ENCODE measurements at regions not wholly inside any gene's neighbourhood (a gene's known extent, or its start where the extent isn't known, plus 50 kb on each side); places are given as distances from the start of the nearest gene placed in this dataset.

- Mint-ChIP-seq H3K27ac (no peak overlapping the region), H3K4me1 (peaks cover 37% of the 10 kb centered on the region), H3K4me3 (no peak overlapping the region), H3K9me3 (peaks cover 18% of the 10 kb centered on the region), H3K27me3 (ENCODE audit: low read depth, poor library complexity) (peaks cover 16% of the 10 kb centered on the region), H3K36me3 (ENCODE audit: low read depth) (no peaks in the 10 kb centered on the region)
- no peak for TF ChIP-seq CTCF (IDR thresholded peaks at IDR 0.05)
- DNase-seq, result no peak
Observed at GRCh38 chr7:27427416-27427815, 184.8 kb downstream of the EVX1 start.

GRCh38 chr7:27430105-27430504 is 187.5 kb downstream of the EVX1 start:
- peaks cover 4% of the 10 kb centered on the region for H3K36me3 Mint-ChIP-seq (ENCODE audit: low read depth)
- H3K4me1 Mint-ChIP-seq, result peaks cover 40% of the 10 kb centered on the region
- no peak for DNase-seq
- H3K27me3 Mint-ChIP-seq (ENCODE audit: low read depth, poor library complexity), result peaks cover 13% of the 10 kb centered on the region
- H3K27ac Mint-ChIP-seq, result no peak overlapping the region
- H3K9me3 Mint-ChIP-seq, result peaks cover 20% of the 10 kb centered on the region
- TF ChIP-seq CTCF (IDR thresholded peaks at IDR 0.05), result no peak
- no peak overlapping the region for H3K4me3 Mint-ChIP-seq

- TF ChIP-seq CTCF (IDR thresholded peaks at IDR 0.05), result no peak
- no peak overlapping the region for H3K4me3 Mint-ChIP-seq
- H3K9me3 Mint-ChIP-seq, result peaks cover 7% of the 10 kb centered on the region
- no peak overlapping the region for H3K27ac Mint-ChIP-seq
- peaks cover 4% of the 10 kb centered on the region for H3K36me3 Mint-ChIP-seq (ENCODE audit: low read depth)
- no peak for DNase-seq
- H3K27me3 Mint-ChIP-seq (ENCODE audit: low read depth, poor library complexity), result peaks cover 13% of the 10 kb centered on the region
- peaks cover 47% of the 10 kb centered on the region for H3K4me1 Mint-ChIP-seq
Observed at GRCh38 chr7:27431465-27431864, 188.9 kb downstream of the EVX1 start.

GRCh38 chr7:27433581-27433980 is 191.0 kb downstream of the EVX1 start:
- Mint-ChIP-seq H3K27ac (no peak overlapping the region), H3K9me3 (peaks cover 4% of the 10 kb centered on the region), H3K4me3 (no peak overlapping the region), H3K36me3 (ENCODE audit: low read depth) (peaks cover 4% of the 10 kb centered on the region), H3K4me1 (peaks cover 51% of the 10 kb centered on the region), H3K27me3 (ENCODE audit: low read depth, poor library complexity) (peaks cover 10% of the 10 kb centered on the region)
- DNase-seq, result no peak
- TF ChIP-seq CTCF (IDR thresholded peaks at IDR 0.05), result no peak

GRCh38 chr7:27434756-27435400 is 192.3 kb downstream of the EVX1 start:
- peaks cover 4% of the 10 kb centered on the region for H3K36me3 Mint-ChIP-seq (ENCODE audit: low read depth)
- peaks cover 10% of the 10 kb centered on the region for H3K27me3 Mint-ChIP-seq (ENCODE audit: low read depth, poor library complexity)
- TF ChIP-seq CTCF (IDR thresholded peaks at IDR 0.05), result no peak
- H3K9me3 Mint-ChIP-seq, result peaks cover 4% of the 10 kb centered on the region
- peak overlapping the region; percentile 23 for H3K4me3 Mint-ChIP-seq
- DNase-seq, result no peak
- H3K27ac Mint-ChIP-seq, result no peak overlapping the region
- peaks cover 41% of the 10 kb centered on the region for H3K4me1 Mint-ChIP-seq

GRCh38 chr7:27435461-27435860 is 192.9 kb downstream of the EVX1 start:
- Mint-ChIP-seq H3K27ac (no peak overlapping the region), H3K9me3 (peaks cover 4% of the 10 kb centered on the region)
- no peak for DNase-seq

More at GRCh38 chr7:27435461-27435860, 192.9 kb downstream of the EVX1 start:
- peaks cover 4% of the 10 kb centered on the region for H3K36me3 Mint-ChIP-seq (ENCODE audit: low read depth)
- H3K27me3 Mint-ChIP-seq (ENCODE audit: low read depth, poor library complexity), result peaks cover 9% of the 10 kb centered on the region
- peaks cover 41% of the 10 kb centered on the region for H3K4me1 Mint-ChIP-seq
- no peak for TF ChIP-seq CTCF (IDR thresholded peaks at IDR 0.05)
- no peak overlapping the region for H3K4me3 Mint-ChIP-seq
